Fibroblast of pulmonary artery (primary cell): ENCODE measurements at regions not wholly inside any gene's neighbourhood (a gene's known extent, or its start where the extent isn't known, plus 50 kb on each side); places are given as distances from the start of the nearest gene placed in this dataset.

Source experiments
- DNase-seq: peaks from one replicate; pipeline ENCODE4 v3.0.0-alpha.2; 2010; ENCODE audit warnings: low read depth
- H3K4me3 ChIP-seq: replicated peaks from 2 replicates; pipeline ENCODE4 v1.5.1; 2011; ENCODE audit warnings: low read depth, mild to moderate bottlenecking, control low read depth, low read length, moderate library complexity
- TF ChIP-seq, protein P1 (sequence below): IDR thresholded peaks from 2 replicates; pipeline ENCODE4 v1.5.1; 2011; ENCODE audit warnings: mild to moderate bottlenecking, control low read depth, low read length, inconsistent platforms; ENCODE audit errors: missing control alignments

DNA sequence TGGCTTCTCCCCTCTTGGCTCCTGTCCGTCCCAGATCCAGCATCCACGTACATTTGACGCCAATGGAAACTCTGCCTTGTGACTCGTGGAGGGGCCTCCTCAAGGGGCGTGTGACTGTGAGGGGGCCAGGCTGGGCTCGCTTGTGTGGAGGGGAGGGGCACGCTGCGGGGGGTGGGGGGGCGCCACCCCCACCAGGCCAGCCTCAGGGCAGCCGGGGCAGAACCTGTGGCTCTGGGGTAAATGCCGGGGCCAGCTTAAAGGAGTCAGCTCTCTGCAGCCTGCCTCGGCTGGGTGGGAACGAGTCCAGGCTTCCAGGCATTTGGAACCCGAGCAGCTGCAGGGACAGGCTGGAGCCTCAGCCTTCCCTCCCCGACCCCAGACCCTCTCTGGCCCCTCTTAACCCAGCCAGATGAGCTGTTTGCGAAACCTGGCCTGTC lies 94.1 kb downstream of the SIK1 start:
- peak overlapping the region; percentile 12 for H3K4me3 ChIP-seq
- TF ChIP-seq, protein P1, sequence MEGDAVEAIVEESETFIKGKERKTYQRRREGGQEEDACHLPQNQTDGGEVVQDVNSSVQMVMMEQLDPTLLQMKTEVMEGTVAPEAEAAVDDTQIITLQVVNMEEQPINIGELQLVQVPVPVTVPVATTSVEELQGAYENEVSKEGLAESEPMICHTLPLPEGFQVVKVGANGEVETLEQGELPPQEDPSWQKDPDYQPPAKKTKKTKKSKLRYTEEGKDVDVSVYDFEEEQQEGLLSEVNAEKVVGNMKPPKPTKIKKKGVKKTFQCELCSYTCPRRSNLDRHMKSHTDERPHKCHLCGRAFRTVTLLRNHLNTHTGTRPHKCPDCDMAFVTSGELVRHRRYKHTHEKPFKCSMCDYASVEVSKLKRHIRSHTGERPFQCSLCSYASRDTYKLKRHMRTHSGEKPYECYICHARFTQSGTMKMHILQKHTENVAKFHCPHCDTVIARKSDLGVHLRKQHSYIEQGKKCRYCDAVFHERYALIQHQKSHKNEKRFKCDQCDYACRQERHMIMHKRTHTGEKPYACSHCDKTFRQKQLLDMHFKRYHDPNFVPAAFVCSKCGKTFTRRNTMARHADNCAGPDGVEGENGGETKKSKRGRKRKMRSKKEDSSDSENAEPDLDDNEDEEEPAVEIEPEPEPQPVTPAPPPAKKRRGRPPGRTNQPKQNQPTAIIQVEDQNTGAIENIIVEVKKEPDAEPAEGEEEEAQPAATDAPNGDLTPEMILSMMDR: no peak
- peak; percentile 52 for DNase-seq

DNA sequence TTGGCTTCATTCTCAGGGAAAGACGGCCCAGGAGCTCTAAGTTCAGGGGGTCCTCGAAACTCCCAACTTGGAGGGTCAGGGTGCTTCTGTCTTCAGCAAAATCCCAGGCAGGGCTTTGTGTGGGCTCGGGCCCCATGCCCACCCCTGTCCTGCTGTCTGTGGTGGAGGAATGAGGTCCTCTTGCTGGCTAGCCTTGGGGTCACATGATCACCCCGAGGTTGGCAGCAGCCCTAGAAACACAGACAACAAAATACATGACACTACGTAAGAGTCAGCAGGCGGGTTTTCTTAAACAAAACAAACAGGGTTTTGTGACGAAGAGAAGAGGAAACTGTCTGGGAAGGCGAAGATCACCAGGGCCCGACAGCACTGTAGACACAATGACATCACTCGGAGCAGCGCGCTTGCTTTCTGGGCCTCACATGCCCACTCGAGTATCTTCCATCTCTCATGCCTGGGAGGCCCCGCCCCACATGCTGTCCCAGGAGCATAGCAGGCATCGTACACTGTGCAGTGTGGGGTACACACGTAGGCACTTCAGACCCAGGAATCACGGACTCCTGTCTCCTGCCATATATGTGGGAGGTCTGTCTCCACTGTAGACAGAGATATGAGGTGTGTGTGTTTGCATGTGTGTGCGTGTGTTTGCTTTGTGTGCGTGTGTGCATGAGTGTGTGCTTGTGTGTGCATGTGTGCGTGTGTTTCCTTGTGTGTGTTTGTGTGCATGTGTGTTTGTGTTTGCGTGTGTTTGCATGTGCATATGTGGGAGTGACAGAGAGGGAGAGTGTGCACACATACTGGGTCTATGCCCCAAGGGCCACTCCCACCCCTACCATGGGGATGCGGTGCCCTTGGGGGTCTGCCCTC lies 94.7 kb downstream of the SIK1 start:
- TF ChIP-seq, protein P1: no peak
- peak; percentile 96 for DNase-seq
- H3K4me3 ChIP-seq: no peak overlapping the region

DNA sequence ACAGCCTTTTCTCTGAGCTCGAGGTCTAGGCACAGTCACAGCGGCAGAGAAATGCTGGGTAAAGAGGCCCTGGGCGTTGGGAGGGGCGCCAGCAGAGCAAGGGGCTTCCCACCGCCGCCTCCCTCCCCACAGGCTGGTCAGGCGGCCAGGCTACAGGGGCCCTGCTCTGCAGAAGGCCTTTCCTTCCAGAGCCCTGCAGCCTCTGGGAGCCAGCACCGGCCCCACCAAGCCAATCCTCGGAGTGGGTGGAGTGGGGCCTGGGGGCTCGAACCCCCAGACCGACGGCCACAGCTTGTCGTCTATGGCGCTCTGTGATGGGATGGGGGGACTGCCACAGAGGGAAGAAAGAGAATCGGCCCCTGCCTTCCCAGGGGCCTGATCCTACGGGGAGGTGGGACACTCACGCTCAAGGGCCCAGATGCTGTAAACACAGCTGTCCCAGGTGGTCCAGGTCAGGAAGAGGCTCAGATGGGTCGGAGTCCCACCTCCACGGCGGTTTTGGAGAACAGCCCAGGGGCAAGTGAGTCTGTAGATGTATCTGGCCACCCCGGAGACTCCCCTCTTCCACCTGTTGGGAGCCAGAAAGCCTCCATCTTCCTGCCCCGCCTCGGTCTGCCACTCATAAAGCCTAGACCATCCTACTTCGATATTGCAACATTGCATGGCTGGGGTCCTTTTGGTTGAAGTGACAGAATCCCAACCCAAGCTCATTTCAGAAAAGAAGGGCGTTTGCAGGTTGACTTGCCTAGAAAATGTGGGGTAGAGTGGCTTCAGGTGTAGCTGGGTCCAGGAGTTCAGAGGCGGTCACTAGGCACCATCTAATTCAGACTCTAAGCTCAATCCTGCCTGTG lies 95.6 kb downstream of the SIK1 start:
- DNase-seq: no peak
- H3K4me3 ChIP-seq: no peak overlapping the region
- TF ChIP-seq, protein P1: no peak

DNA sequence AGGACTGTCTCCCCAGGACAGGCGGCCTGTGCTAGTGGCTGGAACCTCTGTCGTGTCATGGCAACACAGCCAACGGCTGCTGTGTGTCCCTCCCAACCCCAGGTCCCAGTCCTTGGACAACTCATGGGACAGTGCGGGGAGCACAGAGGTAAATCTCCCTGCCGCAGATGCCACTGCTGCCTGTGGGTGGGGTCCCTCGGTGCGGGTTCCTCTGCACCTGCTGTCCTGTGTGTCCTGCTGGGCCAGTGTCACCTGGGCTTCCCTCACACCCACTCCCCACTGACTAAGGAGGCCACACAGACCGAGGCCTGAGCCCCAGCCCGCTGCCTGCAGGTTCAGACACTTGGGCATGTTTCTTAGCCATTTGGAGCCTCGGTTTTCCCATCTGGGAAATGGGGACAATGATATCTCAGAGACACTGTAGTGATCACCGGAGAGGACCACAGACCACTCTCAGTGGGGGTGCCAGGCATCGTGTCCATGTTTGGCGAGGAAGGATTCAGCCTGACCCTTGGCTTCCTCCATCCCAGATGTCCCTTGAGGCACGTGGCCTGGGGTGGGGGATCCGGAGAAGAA lies 96.5 kb downstream of the SIK1 start:
- no peak for DNase-seq
- no peak overlapping the region for H3K4me3 ChIP-seq
- TF ChIP-seq, protein P1: no peak

- H3K4me3 ChIP-seq: no peak overlapping the region
- DNase-seq: no peak
- TF ChIP-seq, protein P1: no peak
Measured at GRCh38 chr21:43329711-43330269, 97.1 kb downstream of the SIK1 start.

DNA sequence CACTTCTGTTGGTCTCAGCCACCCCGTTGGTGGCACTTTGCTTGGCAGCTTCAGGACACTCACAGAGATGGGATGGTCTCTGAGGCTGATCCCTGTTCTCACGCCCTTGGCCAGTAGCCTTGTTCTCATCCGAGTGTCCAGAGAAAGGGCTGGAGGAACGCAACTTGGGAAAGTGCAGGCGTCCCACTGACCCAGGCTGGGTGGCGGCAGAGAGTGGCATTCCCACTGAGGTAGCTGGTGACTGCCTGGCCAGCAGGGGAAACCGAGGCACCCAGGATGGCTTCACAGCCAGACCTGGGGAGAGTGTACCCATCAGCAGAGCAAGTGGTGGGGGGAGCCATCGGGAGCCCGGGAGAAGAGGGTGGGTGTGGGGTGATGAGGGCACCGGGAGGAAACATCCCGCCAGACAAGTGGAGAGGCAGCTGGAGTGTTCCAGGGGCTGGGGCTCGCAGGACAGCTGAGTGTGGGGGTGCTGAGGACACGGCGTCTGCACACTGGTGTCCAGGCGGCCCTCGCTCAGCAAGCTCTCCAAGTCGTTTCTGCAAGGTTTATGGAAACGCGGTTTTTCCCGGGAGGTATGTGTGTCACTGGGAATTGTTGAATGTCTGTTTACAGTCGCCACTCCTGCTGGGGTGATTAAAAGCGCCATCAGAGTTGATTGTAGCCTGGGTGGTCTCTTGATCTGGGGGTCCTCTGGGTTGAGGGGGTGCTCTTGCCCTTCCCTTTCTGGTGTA lies 97.8 kb downstream of the SIK1 start:
- DNase-seq: no peak
- TF ChIP-seq, protein P1: no peak
- no peak overlapping the region for H3K4me3 ChIP-seq
